ENCODE measurements at regions not wholly inside any gene's neighbourhood (a gene's known extent, or its start where the extent isn't known, plus 50 kb on each side); places are given as distances from the start of the nearest gene placed in this dataset.
"Not testable (repeated sequence)": the region's sequence is repeated elsewhere in the genome, so short reads cannot be mapped to it uniquely, and the experiment has no call there.

DNA sequence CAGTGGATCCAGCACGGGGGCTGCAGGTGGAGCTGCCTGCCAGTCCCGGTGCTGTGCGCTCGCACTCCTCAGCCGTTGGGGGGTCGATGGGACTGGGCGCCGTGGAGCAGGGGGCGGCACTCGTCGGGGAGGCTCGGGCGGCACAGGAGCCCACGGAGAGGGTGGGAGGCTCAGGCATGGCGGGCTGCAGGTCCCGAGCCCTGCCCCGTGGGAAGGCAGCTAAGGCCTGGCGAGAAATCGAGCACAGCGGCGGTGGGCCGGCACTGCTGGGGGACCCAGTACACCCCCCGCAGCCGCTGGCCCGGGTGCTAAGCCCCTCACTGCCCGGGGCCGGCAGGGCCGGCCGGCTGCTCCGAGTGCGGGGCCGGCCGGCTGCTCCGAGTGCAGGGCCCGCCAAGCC lies 52.3 kb upstream of the MARK1 start:
- H3K4me3 ChIP-seq (ENCODE audit: low read length in 3 of 3); H3K27me3 ChIP-seq (ENCODE audit: control insufficient read depth in 3 of 3, insufficient read depth in 3 of 3, low read length in 3 of 3); H3K4me1 ChIP-seq (ENCODE audit: control insufficient read depth in 3 of 3, insufficient read depth in 3 of 3, low read length in 3 of 3); H3K9ac ChIP-seq (ENCODE audit: low read depth in 1 of 3, low read length in 3 of 3); H3K9me3 ChIP-seq (ENCODE audit: control insufficient read depth in 3 of 3, low read length in 3 of 3); H3K27ac ChIP-seq (ENCODE audit: low read depth, low read length); H3K36me3 ChIP-seq (ENCODE audit: control insufficient read depth in 3 of 3, insufficient read depth in 3 of 3, low read length in 3 of 3): not testable (repeated sequence)

DNA sequence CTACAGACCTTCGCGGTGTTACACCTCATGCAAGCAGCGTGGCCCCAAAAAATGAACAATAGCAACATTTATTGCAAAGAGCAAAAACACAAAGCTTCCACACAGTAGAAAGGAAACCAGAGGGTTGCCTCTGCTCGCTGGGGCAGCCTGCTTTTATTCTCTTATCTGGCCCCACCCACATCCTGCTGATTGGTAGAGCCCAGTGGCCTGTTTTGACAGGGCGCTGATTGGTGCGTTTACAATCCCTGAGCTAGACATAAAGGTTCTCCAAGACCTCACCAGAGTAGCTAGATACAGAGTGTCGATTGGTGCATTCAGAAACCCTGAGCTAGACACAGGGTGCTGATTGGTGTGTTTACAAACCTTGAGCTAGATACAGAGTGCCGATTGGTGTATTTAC lies 52.8 kb upstream of the MARK1 start:
- H3K36me3 ChIP-seq (ENCODE audit: control insufficient read depth in 3 of 3, insufficient read depth in 3 of 3, low read length in 3 of 3); H3K4me1 ChIP-seq (ENCODE audit: control insufficient read depth in 3 of 3, insufficient read depth in 3 of 3, low read length in 3 of 3); H3K9ac ChIP-seq (ENCODE audit: low read depth in 1 of 3, low read length in 3 of 3); H3K4me3 ChIP-seq (ENCODE audit: low read length in 3 of 3); H3K27ac ChIP-seq (ENCODE audit: low read depth, low read length); H3K27me3 ChIP-seq (ENCODE audit: control insufficient read depth in 3 of 3, insufficient read depth in 3 of 3, low read length in 3 of 3); H3K9me3 ChIP-seq (ENCODE audit: control insufficient read depth in 3 of 3, low read length in 3 of 3): not testable (repeated sequence)

DNA sequence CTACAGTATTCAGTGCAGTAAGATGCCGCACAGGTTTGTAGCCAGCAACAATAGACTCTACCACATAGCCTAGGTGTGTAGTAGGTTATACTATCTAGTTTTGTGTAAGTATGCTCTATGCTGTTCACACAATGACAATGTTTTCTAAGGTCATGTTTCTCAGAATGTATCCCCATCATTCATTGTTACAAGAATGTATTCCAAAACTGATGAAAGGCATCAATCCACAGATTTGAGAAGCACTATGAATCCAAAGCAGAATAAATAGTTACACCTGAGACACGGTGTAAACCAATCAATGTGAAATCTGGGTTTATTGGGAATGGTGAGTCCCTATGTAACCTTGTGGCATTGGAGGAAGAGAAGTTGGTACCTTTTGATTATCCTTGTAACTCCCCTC lies 54.5 kb upstream of the MARK1 start:
- Histone ChIP-seq H3K4me3 (ENCODE audit: low read length in 3 of 3) (no peak overlapping the region), H3K27ac (ENCODE audit: low read depth, low read length) (no peak overlapping the region), H3K36me3 (ENCODE audit: control insufficient read depth in 3 of 3, insufficient read depth in 3 of 3, low read length in 3 of 3) (no peaks in the 10 kb centered on the region), H3K9me3 (ENCODE audit: control insufficient read depth in 3 of 3, low read length in 3 of 3) (no peaks in the 10 kb centered on the region), H3K4me1 (ENCODE audit: control insufficient read depth in 3 of 3, insufficient read depth in 3 of 3, low read length in 3 of 3) (no peaks in the 10 kb centered on the region), H3K27me3 (ENCODE audit: control insufficient read depth in 3 of 3, insufficient read depth in 3 of 3, low read length in 3 of 3) (no peaks in the 10 kb centered on the region), H3K9ac (ENCODE audit: low read depth in 1 of 3, low read length in 3 of 3) (no peak overlapping the region)

GRCh38 chr1:220462752-220463151 lies 65.2 kb upstream of the MARK1 start:
- H3K9ac ChIP-seq (ENCODE audit: low read depth in 1 of 3, low read length in 3 of 3): no peak overlapping the region
- H3K27me3 ChIP-seq (ENCODE audit: control insufficient read depth in 3 of 3, insufficient read depth in 3 of 3, low read length in 3 of 3): peaks cover 0 to 2% (median 0%) of the 10 kb centered on the region in 3 donors
- H3K9me3 ChIP-seq (ENCODE audit: control insufficient read depth in 3 of 3, low read length in 3 of 3): no peaks in the 10 kb centered on the region
- peaks cover 0 to 3% (median 0%) of the 10 kb centered on the region in 3 donors for H3K4me1 ChIP-seq (ENCODE audit: control insufficient read depth in 3 of 3, insufficient read depth in 3 of 3, low read length in 3 of 3)
- no peak overlapping the region for H3K4me3 ChIP-seq (ENCODE audit: low read length in 3 of 3)
- H3K36me3 ChIP-seq (ENCODE audit: control insufficient read depth in 3 of 3, insufficient read depth in 3 of 3, low read length in 3 of 3): no peaks in the 10 kb centered on the region
- H3K27ac ChIP-seq (ENCODE audit: low read depth, low read length): no peak overlapping the region

DNA sequence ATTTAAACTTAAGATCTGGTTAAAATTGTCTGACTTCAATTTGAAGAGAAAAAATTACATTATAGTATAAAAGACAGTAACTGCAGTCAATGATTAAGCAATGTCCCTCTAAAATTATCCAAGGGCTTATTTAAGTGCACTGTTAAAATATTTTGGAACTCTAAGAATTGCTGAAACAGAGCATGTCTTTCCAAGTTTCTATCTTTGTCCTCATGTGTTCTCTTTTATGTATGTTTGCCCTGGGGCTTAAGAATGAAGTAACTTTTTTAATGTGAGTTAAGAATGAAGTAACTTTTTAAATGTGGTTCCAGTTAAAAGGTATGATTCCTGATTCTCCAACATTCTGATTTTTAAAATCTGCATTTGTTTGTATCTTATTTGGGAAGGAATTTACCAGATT lies 69.0 kb upstream of the MARK1 start:
- peaks cover 0 to 2% (median 0%) of the 10 kb centered on the region in 3 donors for H3K27me3 ChIP-seq (ENCODE audit: control insufficient read depth in 3 of 3, insufficient read depth in 3 of 3, low read length in 3 of 3)
- no peaks in the 10 kb centered on the region for H3K9me3 ChIP-seq (ENCODE audit: control insufficient read depth in 3 of 3, low read length in 3 of 3)
- no peaks in the 10 kb centered on the region for H3K36me3 ChIP-seq (ENCODE audit: control insufficient read depth in 3 of 3, insufficient read depth in 3 of 3, low read length in 3 of 3)
- no peak overlapping the region for H3K4me3 ChIP-seq (ENCODE audit: low read length in 3 of 3)
- no peak overlapping the region for H3K9ac ChIP-seq (ENCODE audit: low read depth in 1 of 3, low read length in 3 of 3)
- H3K27ac ChIP-seq (ENCODE audit: low read depth, low read length): no peak overlapping the region
- peaks cover 0 to 3% (median 0%) of the 10 kb centered on the region in 3 donors for H3K4me1 ChIP-seq (ENCODE audit: control insufficient read depth in 3 of 3, insufficient read depth in 3 of 3, low read length in 3 of 3)

DNA sequence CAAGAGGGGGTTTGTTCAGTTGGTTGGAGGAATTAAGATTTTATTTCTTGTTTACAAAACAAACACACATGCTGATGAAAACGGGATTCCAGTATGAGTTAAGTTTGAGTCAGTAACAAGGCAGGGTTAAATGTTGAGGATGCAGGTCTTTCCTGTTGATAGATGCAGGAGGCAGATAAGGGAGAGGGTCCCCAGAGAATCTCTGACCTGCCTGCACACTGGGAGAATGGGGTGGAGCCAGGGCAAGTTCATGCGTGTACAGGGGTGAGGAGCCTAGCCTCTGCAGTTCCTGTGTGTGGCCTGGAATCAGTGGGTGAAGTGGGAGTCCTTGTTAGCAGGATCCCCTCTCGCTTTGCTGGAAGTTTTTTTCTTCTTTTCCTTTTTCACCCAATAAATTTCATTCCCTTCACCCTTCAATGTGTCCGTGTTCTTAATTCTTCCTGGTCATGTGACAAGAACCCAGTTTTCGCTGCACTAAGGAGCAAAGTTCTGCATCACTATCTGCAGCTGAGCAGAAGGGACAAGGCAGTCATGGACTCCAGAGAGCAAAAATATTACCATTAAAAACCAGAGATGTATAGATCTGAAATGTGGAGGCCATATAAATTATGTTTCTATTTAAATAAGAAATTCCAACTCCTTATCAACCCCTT lies 69.9 kb upstream of the MARK1 start:
- H3K27me3 ChIP-seq (ENCODE audit: control insufficient read depth in 3 of 3, insufficient read depth in 3 of 3, low read length in 3 of 3): no peaks in the 10 kb centered on the region
- H3K36me3 ChIP-seq (ENCODE audit: control insufficient read depth in 3 of 3, insufficient read depth in 3 of 3, low read length in 3 of 3): no peaks in the 10 kb centered on the region
- H3K4me1 ChIP-seq (ENCODE audit: control insufficient read depth in 3 of 3, insufficient read depth in 3 of 3, low read length in 3 of 3): peaks cover 0 to 3% (median 0%) of the 10 kb centered on the region in 3 donors
- H3K9me3 ChIP-seq (ENCODE audit: control insufficient read depth in 3 of 3, low read length in 3 of 3): no peaks in the 10 kb centered on the region
- H3K4me3 ChIP-seq (ENCODE audit: low read length in 3 of 3): no peak overlapping the region
- no peak overlapping the region for H3K9ac ChIP-seq (ENCODE audit: low read depth in 1 of 3, low read length in 3 of 3)
- no peak overlapping the region for H3K27ac ChIP-seq (ENCODE audit: low read depth, low read length)

DNA sequence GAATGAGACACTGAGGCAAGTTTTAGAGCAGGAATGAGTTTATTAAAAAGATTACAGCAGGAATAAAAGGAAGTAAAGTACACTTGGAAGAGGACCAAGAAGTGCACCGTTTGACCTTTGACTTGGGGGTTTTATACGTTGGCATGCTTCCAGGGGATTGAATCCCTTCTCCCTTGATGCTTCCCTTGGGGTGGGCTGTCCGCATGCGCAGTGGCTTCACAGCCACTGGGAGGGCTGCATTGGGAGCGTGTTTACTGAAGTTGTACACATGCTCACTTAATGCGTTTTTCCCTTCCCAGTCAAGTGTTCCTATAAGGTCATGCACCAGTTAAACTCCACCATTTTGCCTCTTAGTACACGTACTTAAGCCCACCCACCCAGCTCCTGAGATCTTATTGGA lies 72.4 kb upstream of the MARK1 start:
- no peaks in the 10 kb centered on the region for H3K9me3 ChIP-seq (ENCODE audit: control insufficient read depth in 3 of 3, low read length in 3 of 3)
- H3K36me3 ChIP-seq (ENCODE audit: control insufficient read depth in 3 of 3, insufficient read depth in 3 of 3, low read length in 3 of 3): no peaks in the 10 kb centered on the region
- no peak overlapping the region for H3K4me3 ChIP-seq (ENCODE audit: low read length in 3 of 3)
- peaks cover 0 to 6% (median 0%) of the 10 kb centered on the region in 3 donors for H3K27me3 ChIP-seq (ENCODE audit: control insufficient read depth in 3 of 3, insufficient read depth in 3 of 3, low read length in 3 of 3)
- H3K27ac ChIP-seq (ENCODE audit: low read depth, low read length): no peak overlapping the region
- H3K4me1 ChIP-seq (ENCODE audit: control insufficient read depth in 3 of 3, insufficient read depth in 3 of 3, low read length in 3 of 3): peaks cover 0 to 3% (median 0%) of the 10 kb centered on the region in 3 donors
- no peak overlapping the region for H3K9ac ChIP-seq (ENCODE audit: low read depth in 1 of 3, low read length in 3 of 3)

- Histone ChIP-seq H3K36me3 (ENCODE audit: control insufficient read depth in 3 of 3, insufficient read depth in 3 of 3, low read length in 3 of 3) (no peaks in the 10 kb centered on the region), H3K4me1 (ENCODE audit: control insufficient read depth in 3 of 3, insufficient read depth in 3 of 3, low read length in 3 of 3) (peaks cover 0 to 3% (median 0%) of the 10 kb centered on the region in 3 donors), H3K27me3 (ENCODE audit: control insufficient read depth in 3 of 3, insufficient read depth in 3 of 3, low read length in 3 of 3) (peaks cover 0 to 6% (median 0%) of the 10 kb centered on the region in 3 donors), H3K4me3 (ENCODE audit: low read length in 3 of 3) (no peak overlapping the region), H3K9ac (ENCODE audit: low read depth in 1 of 3, low read length in 3 of 3) (no peak overlapping the region), H3K9me3 (ENCODE audit: control insufficient read depth in 3 of 3, low read length in 3 of 3) (no peaks in the 10 kb centered on the region), H3K27ac (ENCODE audit: low read depth, low read length) (no peak overlapping the region)
These were observed 73.7 kb upstream of the MARK1 start for GRCh38 chr1:220454155-220454777.

- Histone ChIP-seq H3K9me3 (ENCODE audit: control insufficient read depth in 3 of 3, low read length in 3 of 3) (no peaks in the 10 kb centered on the region), H3K27ac (ENCODE audit: low read depth, low read length) (no peak overlapping the region), H3K4me1 (ENCODE audit: control insufficient read depth in 3 of 3, insufficient read depth in 3 of 3, low read length in 3 of 3) (no peaks in the 10 kb centered on the region), H3K36me3 (ENCODE audit: control insufficient read depth in 3 of 3, insufficient read depth in 3 of 3, low read length in 3 of 3) (no peaks in the 10 kb centered on the region), H3K27me3 (ENCODE audit: control insufficient read depth in 3 of 3, insufficient read depth in 3 of 3, low read length in 3 of 3) (peaks cover 0 to 8% (median 0%) of the 10 kb centered on the region in 3 donors), H3K4me3 (ENCODE audit: low read length in 3 of 3) (no peak overlapping the region), H3K9ac (ENCODE audit: low read depth in 1 of 3, low read length in 3 of 3) (no peak overlapping the region)
These were observed 74.6 kb upstream of the MARK1 start for GRCh38 chr1:220453371-220453770.

DNA sequence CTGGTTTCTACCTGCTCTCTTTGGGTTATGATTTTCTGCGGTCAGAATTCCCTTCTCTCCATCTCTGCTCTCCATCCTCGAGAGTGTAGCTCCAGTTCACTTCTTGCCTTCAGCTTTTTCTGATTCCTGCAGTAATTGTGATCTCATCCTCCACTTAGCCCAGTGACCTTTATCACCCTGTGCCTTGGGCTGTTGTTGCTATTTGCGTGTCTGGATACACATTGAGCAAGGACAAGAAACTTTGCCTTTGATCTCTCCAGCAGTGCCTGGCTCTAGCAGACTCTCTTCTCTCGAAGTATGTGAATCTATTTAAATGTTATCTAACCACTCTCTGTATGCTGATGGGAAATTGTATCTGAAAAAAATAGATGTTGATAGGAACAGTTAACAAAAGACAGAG lies 76.4 kb upstream of the MARK1 start:
- no peaks in the 10 kb centered on the region for H3K36me3 ChIP-seq (ENCODE audit: control insufficient read depth in 3 of 3, insufficient read depth in 3 of 3, low read length in 3 of 3)
- H3K9ac ChIP-seq (ENCODE audit: low read depth in 1 of 3, low read length in 3 of 3): no peak overlapping the region
- no peaks in the 10 kb centered on the region for H3K9me3 ChIP-seq (ENCODE audit: control insufficient read depth in 3 of 3, low read length in 3 of 3)
- peaks cover 0 to 9% (median 0%) of the 10 kb centered on the region in 3 donors for H3K27me3 ChIP-seq (ENCODE audit: control insufficient read depth in 3 of 3, insufficient read depth in 3 of 3, low read length in 3 of 3)
- no peak overlapping the region for H3K4me3 ChIP-seq (ENCODE audit: low read length in 3 of 3)
- no peak overlapping the region for H3K27ac ChIP-seq (ENCODE audit: low read depth, low read length)
- no peaks in the 10 kb centered on the region for H3K4me1 ChIP-seq (ENCODE audit: control insufficient read depth in 3 of 3, insufficient read depth in 3 of 3, low read length in 3 of 3)

Measured in skeletal muscle tissue (tissue), 3 donors.